KMS-11 (cell line): ENCODE measurements at regions not wholly inside any gene's neighbourhood (a gene's known extent, or its start where the extent isn't known, plus 50 kb on each side); places are given as distances from the start of the nearest gene placed in this dataset.

Source experiments
- H2AFZ ChIP-seq: fragments of 200-600 bp; sonication (generic); 2 replicates; pipeline ENCODE4 v1.6.1; 2016; ENCODE audit warnings: antibody characterized with exemption, mixed run types, low read depth
- H3K27ac ChIP-seq: fragments of 200-600 bp; sonication (generic); 2 replicates; pipeline ENCODE4 v1.6.1; 2016; ENCODE audit warnings: mild to moderate bottlenecking, mixed run types
- H3K27me3 ChIP-seq: fragments of 200-600 bp; sonication (generic); 2 replicates; pipeline ENCODE4 v1.6.1; 2017; ENCODE audit warnings: mild to moderate bottlenecking, low read depth, mixed run types, moderate library complexity; ENCODE audit not compliant: insufficient read depth
- H3K36me3 ChIP-seq: fragments of 200-600 bp; sonication (generic); 2 replicates; pipeline ENCODE4 v1.6.1; 2017; ENCODE audit warnings: mild to moderate bottlenecking, mixed run types; ENCODE audit not compliant: insufficient read depth
- H3K4me1 ChIP-seq: fragments of 200-600 bp; sonication (generic); 2 replicates; pipeline ENCODE4 v1.6.1; 2016; ENCODE audit warnings: mild to moderate bottlenecking, low read depth, mixed run types; ENCODE audit not compliant: poor library complexity, severe bottlenecking
- H3K4me2 ChIP-seq: fragments of 200-600 bp; sonication (generic); 2 replicates; pipeline ENCODE4 v1.7.0; 2016; ENCODE audit warnings: mild to moderate bottlenecking, mixed run types
- H3K4me3 ChIP-seq: fragments of 200-600 bp; sonication (generic); IDR thresholded peaks from 2 replicates; pipeline ENCODE4 v1.6.1; 2017; ENCODE audit warnings: low read depth, low read length, mixed read lengths; ENCODE audit not compliant: insufficient read depth
- H3K79me2 ChIP-seq: fragments of 200-600 bp; sonication (generic); 2 replicates; pipeline ENCODE4 v1.6.1; 2016; ENCODE audit warnings: low read depth, mixed run types; ENCODE audit not compliant: insufficient read depth
- H3K9ac ChIP-seq: fragments of 200-600 bp; sonication (generic); 2 replicates; pipeline ENCODE4 v1.6.1; 2016; ENCODE audit warnings: mild to moderate bottlenecking, mixed run types
- H4K20me1 ChIP-seq: fragments of 200-600 bp; sonication (generic); 2 replicates; pipeline ENCODE4 v1.6.1; 2016; ENCODE audit warnings: mild to moderate bottlenecking, mixed run types; ENCODE audit not compliant: insufficient read depth
- TF ChIP-seq, protein P1 (sequence below): fragments of 200-600 bp; sonication (generic); conservative IDR thresholded peaks from 2 replicates; pipeline ENCODE4 v1.6.1; 2017; ENCODE audit warnings: low read depth, mild to moderate bottlenecking, antibody characterized with exemption, low read length, moderate library complexity, mixed read lengths

DNA sequence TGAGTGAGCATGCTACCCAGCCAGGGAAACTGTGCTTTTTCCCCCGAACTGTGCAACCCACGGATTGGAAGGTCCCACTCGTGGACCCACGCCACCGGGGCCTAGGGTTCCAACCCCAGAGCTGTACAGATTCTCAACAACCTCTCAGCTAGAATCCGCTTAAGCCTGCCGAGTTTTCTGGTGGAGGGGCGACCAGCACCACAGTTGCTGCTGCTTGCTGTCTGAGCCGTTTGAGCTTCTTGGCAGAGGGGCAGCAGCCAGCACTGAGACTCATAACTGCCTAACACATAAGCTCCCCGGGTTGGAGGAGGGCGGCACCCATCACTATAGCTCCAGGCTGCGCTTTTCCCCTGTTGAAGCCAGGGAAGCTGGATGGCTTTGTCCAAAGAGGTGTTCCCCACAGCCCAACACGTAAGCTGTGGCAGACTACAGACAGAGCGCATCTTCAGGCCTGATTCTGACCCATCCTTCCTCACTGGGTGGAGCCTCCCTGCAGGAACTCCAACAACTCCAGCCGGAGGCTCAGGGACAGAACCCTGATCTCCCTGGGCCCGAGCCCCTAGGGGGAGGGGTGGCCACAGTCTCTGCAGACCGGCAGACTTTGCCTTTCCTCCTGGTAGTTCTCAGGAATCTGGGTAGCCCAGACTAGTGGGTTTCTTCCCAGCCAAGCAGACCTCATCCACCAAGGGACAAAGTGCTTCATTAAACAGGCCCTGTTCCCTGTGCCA, 871.6 kb downstream of the SLITRK6 start:
- TF ChIP-seq, protein P1, sequence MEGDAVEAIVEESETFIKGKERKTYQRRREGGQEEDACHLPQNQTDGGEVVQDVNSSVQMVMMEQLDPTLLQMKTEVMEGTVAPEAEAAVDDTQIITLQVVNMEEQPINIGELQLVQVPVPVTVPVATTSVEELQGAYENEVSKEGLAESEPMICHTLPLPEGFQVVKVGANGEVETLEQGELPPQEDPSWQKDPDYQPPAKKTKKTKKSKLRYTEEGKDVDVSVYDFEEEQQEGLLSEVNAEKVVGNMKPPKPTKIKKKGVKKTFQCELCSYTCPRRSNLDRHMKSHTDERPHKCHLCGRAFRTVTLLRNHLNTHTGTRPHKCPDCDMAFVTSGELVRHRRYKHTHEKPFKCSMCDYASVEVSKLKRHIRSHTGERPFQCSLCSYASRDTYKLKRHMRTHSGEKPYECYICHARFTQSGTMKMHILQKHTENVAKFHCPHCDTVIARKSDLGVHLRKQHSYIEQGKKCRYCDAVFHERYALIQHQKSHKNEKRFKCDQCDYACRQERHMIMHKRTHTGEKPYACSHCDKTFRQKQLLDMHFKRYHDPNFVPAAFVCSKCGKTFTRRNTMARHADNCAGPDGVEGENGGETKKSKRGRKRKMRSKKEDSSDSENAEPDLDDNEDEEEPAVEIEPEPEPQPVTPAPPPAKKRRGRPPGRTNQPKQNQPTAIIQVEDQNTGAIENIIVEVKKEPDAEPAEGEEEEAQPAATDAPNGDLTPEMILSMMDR = no peak

DNA sequence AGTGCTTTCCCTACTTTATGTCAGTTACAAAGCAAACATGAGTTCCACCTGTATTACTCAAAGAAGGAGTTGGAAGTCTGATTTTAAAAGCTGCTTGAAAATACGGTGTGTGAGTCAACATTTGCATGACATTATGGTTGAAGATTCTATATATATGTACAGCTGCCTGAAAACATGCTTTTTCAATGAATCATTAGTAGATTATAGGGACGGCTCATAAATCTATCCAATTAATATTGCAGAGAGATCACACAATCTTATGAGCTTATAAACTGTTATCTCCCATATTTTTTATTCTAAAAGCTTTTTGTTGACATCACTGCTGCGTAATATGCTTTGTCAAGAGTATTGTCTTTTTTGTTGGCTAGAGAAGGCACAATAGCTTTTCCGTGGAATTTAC, 873.8 kb downstream of the SLITRK6 start:
- TF ChIP-seq, protein P1 = no peak
- Histone ChIP-seq H3K4me1 (no peaks in the 10 kb centered on the region), H3K79me2 (no peaks in the 10 kb centered on the region), H3K27ac (no peak overlapping the region), H3K4me3 (no peak overlapping the region), H3K4me2 (no peak overlapping the region), H3K27me3 (no peaks in the 10 kb centered on the region), H2AFZ (no peak overlapping the region), H3K9ac (no peak overlapping the region), H4K20me1 (no peaks in the 10 kb centered on the region), H3K36me3 (no peaks in the 10 kb centered on the region)

More for the DNA sequence above, 871.6 kb downstream of the SLITRK6 start:
- Histone ChIP-seq H2AFZ (no peak overlapping the region), H3K4me1 (no peaks in the 10 kb centered on the region), H3K27me3 (no peaks in the 10 kb centered on the region), H3K4me2 (no peak overlapping the region), H3K27ac (no peak overlapping the region), H3K9ac (no peak overlapping the region), H3K79me2 (no peaks in the 10 kb centered on the region), H4K20me1 (no peaks in the 10 kb centered on the region), H3K4me3 (no peak overlapping the region), H3K36me3 (no peaks in the 10 kb centered on the region)

DNA sequence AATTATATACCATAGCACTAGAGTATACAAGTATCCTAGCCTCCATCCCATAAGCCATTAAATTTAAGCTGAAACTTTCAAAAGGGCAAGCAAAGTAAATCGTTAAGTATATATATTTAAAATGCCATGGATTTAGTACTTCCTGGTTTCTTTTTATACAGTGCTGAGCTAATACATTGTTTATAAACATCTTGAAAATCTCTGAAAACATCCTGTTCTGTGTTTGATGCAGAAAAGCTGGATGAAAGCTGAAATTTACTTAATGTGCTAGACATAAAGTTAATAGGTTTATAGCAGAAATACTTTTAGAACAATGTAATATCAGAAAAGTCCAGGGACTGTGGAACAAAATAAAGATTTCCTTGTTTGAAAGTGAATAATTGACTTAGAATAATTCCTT, 875.4 kb downstream of the SLITRK6 start:
- H3K4me2 ChIP-seq = no peak overlapping the region
- H3K4me3 ChIP-seq = no peak overlapping the region
- H3K79me2 ChIP-seq = no peaks in the 10 kb centered on the region
- no peaks in the 10 kb centered on the region for H3K36me3 ChIP-seq
- TF ChIP-seq, protein P1 = no peak
- no peak overlapping the region for H3K9ac ChIP-seq
- H4K20me1 ChIP-seq = no peaks in the 10 kb centered on the region
- H2AFZ ChIP-seq = no peak overlapping the region
- H3K4me1 ChIP-seq = no peaks in the 10 kb centered on the region
- no peak overlapping the region for H3K27ac ChIP-seq
- H3K27me3 ChIP-seq = no peaks in the 10 kb centered on the region

DNA sequence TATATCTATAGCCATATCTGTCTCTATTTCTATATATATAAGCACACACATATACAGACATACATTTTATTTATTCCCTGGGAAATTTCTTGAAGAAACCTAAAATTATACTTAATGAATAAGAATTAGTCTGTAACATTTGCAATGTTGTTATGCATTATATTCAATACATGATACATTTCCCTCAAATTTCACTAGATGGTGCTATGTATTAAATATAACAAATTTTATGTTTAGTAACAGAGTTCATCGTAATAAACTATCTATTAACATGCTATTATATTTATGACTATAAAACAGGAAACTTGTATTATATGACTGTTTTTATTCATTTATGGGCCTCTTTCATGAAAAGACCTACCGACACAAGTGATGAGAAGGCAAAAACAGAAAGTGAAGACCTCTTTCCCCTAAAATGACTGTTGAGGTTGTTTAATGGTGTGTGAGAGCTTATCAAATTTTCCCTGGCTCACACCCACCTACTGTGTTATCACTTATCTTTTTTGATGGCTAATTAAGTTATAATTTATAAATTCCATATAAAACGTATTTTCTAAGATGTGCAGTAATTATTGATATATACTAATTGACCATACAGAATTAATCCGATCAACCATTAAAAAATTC, 881.9 kb downstream of the SLITRK6 start:
- Histone ChIP-seq H3K4me3 (no peak overlapping the region), H3K27ac (no peak overlapping the region), H2AFZ (no peak overlapping the region), H3K27me3 (no peaks in the 10 kb centered on the region), H3K9ac (no peak overlapping the region), H3K4me2 (no peak overlapping the region), H4K20me1 (no peaks in the 10 kb centered on the region), H3K36me3 (no peaks in the 10 kb centered on the region), H3K4me1 (no peaks in the 10 kb centered on the region), H3K79me2 (no peaks in the 10 kb centered on the region)
- TF ChIP-seq, protein P1 = no peak; the same call in 1 of the 2 replicates
